NCI-H345 (cell line): ENCODE measurements at regions not wholly inside any gene's neighbourhood (a gene's known extent, or its start where the extent isn't known, plus 50 kb on each side); places are given as distances from the start of the nearest gene placed in this dataset.

Experiments
- DNase-seq: peaks from one replicate; lab custom pipeline; 2025; lab: John Stamatoyannopoulos, UW

GRCh38 chr1:63710308-63710707, 63.5 kb upstream of the ROR1 start:
- DNase-seq: no peak

- no peak for DNase-seq
These were observed 62.9 kb upstream of the ROR1 start for GRCh38 chr1:63710761-63711380.

GRCh38 chr1:63713041-63713440, 60.8 kb upstream of the ROR1 start:
- DNase-seq: no peak

GRCh38 chr1:63713627-63714481, 60.0 kb upstream of the ROR1 start:
- DNase-seq: peak; percentile 43

GRCh38 chr1:63714482-63714760, 59.4 kb upstream of the ROR1 start:
- no peak for DNase-seq

GRCh38 chr1:63717511-63718065, 56.2 kb upstream of the ROR1 start:
- DNase-seq: no peak

GRCh38 chr1:63718541-63718970, 55.3 kb upstream of the ROR1 start:
- DNase-seq: no peak

- DNase-seq: peak; percentile 80
These were observed 52.2 kb upstream of the ROR1 start for GRCh38 chr1:63721531-63722189.

- no peak for DNase-seq
These were observed 50.2 kb upstream of the ROR1 start for GRCh38 chr1:63723602-63724001.
